Endodermal cell (in vitro differentiated cells): ENCODE measurements at regions not wholly inside any gene's neighbourhood (a gene's known extent, or its start where the extent isn't known, plus 50 kb on each side); places are given as distances from the start of the nearest gene placed in this dataset.

Source experiments
- DNase-seq: peaks from one replicate; pipeline ENCODE4 v3.0.0-alpha.2; 2017
- H3K27ac ChIP-seq: 2 replicates; pipeline ENCODE4 v1.5.1; 2013; ENCODE audit warnings: mild to moderate bottlenecking, low read depth, low read length, moderate library complexity
- H3K27me3 ChIP-seq: 2 replicates; pipeline ENCODE4 v1.6.1; 2013; ENCODE audit warnings: mild to moderate bottlenecking, low read length, moderate library complexity; ENCODE audit not compliant: insufficient read depth, control insufficient read depth, poor library complexity, severe bottlenecking
- H3K36me3 ChIP-seq: 2 replicates; pipeline ENCODE4 v1.7.0; 2013; ENCODE audit warnings: mild to moderate bottlenecking, low read length, moderate library complexity; ENCODE audit not compliant: control insufficient read depth, insufficient read depth
- H3K4me1 ChIP-seq: one replicate; pipeline ENCODE4 v1.7.0; 2013; ENCODE audit warnings: low read length; ENCODE audit not compliant: control insufficient read depth, insufficient read depth
- H3K4me3 ChIP-seq: 2 replicates; pipeline ENCODE4 v1.5.1; 2013; ENCODE audit warnings: mild to moderate bottlenecking, low read length, moderate library complexity
- H3K9ac ChIP-seq: 2 replicates; pipeline ENCODE4 v1.6.1; 2013; ENCODE audit warnings: mild to moderate bottlenecking, low read length, moderate library complexity; ENCODE audit not compliant: poor library complexity, severe bottlenecking; ENCODE audit errors: extremely low read depth
- H3K9me3 ChIP-seq: 2 replicates; pipeline ENCODE4 v1.6.1; 2013; ENCODE audit warnings: mild to moderate bottlenecking, low read length, moderate library complexity; ENCODE audit not compliant: control insufficient read depth
- H3K27ac Mint-ChIP-seq: 2 replicates; pipeline ENCODE4 v1.8.0; 2020; ENCODE audit warnings: mixed read lengths
- H3K27me3 Mint-ChIP-seq: 2 replicates; pipeline ENCODE4 v1.8.0; 2021; ENCODE audit warnings: mild to moderate bottlenecking, mixed read lengths; ENCODE audit not compliant: insufficient read depth
- H3K36me3 Mint-ChIP-seq: 2 replicates; pipeline ENCODE4 v1.8.0; 2020; ENCODE audit warnings: low read depth, mixed read lengths
- H3K4me1 Mint-ChIP-seq: 2 replicates; pipeline ENCODE4 v1.8.0; 2020; ENCODE audit warnings: mixed read lengths
- H3K4me3 Mint-ChIP-seq: 2 replicates; pipeline ENCODE4 v1.8.0; 2020; ENCODE audit warnings: mild to moderate bottlenecking, moderate library complexity, mixed read lengths
- H3K9me3 Mint-ChIP-seq: 2 replicates; pipeline ENCODE4 v1.8.0; 2020; ENCODE audit warnings: mild to moderate bottlenecking, mixed read lengths
- WGBS, 2 experiments: methylation state at CpG; one replicate each; pipeline versions ENCODE4 v1.1.5 to v1.1.7; 2013; ENCODE audit warnings: missing lambda C conversion rate in 2 of 2, mixed read lengths in 1 of 2; ENCODE audit not compliant: insufficient coverage in 1 of 2, insufficient read length in 1 of 2; 5-methylcytosine and 5-hydroxymethylcytosine counted together
- TF ChIP-seq, protein P1 (sequence below): fragments of 200-600 bp; sonication (generic); conservative IDR thresholded peaks from 2 replicates; pipeline ENCODE4 v1.5.0; 2021; ENCODE audit warnings: antibody characterized with exemption, mild to moderate bottlenecking

DNA sequence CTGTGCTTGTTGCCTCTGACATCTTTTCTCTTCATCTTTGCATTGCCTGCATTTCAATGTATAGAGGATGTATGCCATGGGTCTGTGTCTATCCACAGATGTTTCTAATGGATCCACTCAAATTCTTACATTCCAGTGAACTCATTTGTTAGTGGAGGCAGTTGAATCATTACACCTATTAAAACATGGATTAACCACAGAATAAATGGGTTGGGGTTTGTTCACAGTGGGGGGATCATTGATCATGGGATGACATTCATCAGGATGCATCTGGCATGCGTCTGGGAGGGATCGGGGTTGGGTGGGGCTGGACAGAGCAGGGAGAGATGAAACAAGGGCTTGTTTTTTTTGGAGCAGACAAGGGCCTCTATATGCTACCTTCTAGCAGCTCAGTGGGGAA lies 182.5 kb downstream of the RHOU start:
- Histone ChIP-seq H3K4me3 (no peak overlapping the region), H3K4me1 (no peaks in the 10 kb centered on the region), H3K9me3 (peaks cover 11% of the 10 kb centered on the region), H3K27ac (no peak overlapping the region), H3K9ac (no peak overlapping the region), H3K27me3 (peaks cover 30% of the 10 kb centered on the region), H3K36me3 (no peaks in the 10 kb centered on the region)
- peaks cover 28% of the 10 kb centered on the region for H3K4me1 Mint-ChIP-seq
- TF ChIP-seq, protein P1, sequence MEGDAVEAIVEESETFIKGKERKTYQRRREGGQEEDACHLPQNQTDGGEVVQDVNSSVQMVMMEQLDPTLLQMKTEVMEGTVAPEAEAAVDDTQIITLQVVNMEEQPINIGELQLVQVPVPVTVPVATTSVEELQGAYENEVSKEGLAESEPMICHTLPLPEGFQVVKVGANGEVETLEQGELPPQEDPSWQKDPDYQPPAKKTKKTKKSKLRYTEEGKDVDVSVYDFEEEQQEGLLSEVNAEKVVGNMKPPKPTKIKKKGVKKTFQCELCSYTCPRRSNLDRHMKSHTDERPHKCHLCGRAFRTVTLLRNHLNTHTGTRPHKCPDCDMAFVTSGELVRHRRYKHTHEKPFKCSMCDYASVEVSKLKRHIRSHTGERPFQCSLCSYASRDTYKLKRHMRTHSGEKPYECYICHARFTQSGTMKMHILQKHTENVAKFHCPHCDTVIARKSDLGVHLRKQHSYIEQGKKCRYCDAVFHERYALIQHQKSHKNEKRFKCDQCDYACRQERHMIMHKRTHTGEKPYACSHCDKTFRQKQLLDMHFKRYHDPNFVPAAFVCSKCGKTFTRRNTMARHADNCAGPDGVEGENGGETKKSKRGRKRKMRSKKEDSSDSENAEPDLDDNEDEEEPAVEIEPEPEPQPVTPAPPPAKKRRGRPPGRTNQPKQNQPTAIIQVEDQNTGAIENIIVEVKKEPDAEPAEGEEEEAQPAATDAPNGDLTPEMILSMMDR: no peak
- DNase-seq: no peak
- H3K27me3 Mint-ChIP-seq: peaks cover 26% of the 10 kb centered on the region
- H3K36me3 Mint-ChIP-seq: peaks cover 3% of the 10 kb centered on the region
- no peak overlapping the region for H3K4me3 Mint-ChIP-seq
- H3K9me3 Mint-ChIP-seq: peaks cover 7% of the 10 kb centered on the region
- no peak overlapping the region for H3K27ac Mint-ChIP-seq
- 87 to 90% methylated on average over 2 of the region's 2 CpGs for WGBS, 2 experiments

DNA sequence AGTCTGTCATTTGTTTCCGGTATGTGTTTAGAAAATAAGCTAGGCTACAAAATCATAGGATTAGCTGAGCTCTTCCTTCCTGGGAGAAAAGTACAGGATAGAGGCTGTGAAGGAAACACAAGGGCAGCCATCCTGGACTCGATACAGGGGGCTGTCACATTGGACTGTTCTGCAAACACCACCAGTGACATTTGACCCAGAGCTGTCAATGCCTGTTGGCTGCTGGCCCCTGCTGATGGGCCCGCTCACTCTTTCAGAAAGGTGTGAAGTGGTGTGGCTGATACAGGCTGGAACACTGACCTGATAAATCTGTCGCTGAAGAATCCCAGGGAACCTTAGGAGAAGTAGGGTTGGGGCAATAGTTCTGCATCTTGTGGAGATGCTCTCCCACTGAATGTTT lies 183.1 kb downstream of the RHOU start:
- H3K4me1 Mint-ChIP-seq: peaks cover 28% of the 10 kb centered on the region
- no peak overlapping the region for H3K27ac ChIP-seq

DNA sequence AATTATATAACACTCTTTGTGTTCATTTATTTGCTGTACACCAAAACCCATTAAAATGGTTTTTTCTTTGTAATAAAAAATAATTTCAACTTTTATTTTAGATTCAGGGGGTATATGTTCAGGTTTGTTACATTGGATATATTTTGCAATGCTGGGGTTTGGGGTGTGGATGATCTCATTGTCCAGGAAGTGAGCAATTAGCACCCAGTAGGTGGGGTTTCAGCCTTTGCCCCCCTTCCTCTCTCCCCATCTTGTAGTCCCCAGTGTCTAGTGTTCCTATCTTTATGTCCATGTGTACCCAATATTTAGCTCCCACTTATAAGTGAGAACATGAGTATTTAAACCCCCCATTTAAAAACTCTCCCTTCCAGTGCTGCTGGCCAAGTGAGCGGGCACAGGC lies 184.6 kb downstream of the RHOU start:
- Histone ChIP-seq H3K4me1 (no peaks in the 10 kb centered on the region), H3K9me3 (peaks cover 8% of the 10 kb centered on the region), H3K4me3 (no peak overlapping the region), H3K27ac (no peak overlapping the region), H3K36me3 (no peaks in the 10 kb centered on the region), H3K9ac (no peak overlapping the region), H3K27me3 (peaks cover 23% of the 10 kb centered on the region)
- peaks cover 24% of the 10 kb centered on the region for H3K4me1 Mint-ChIP-seq
- no peak for DNase-seq
- H3K9me3 Mint-ChIP-seq: peaks cover 11% of the 10 kb centered on the region
- no peak overlapping the region for H3K27ac Mint-ChIP-seq
- peaks cover 3% of the 10 kb centered on the region for H3K36me3 Mint-ChIP-seq
- no peak overlapping the region for H3K4me3 Mint-ChIP-seq
- peaks cover 28% of the 10 kb centered on the region for H3K27me3 Mint-ChIP-seq
- 100% methylated on average over 1 of the region's 1 CpG; no CpG with 5 or more reads in 1 of the 2 experiments for WGBS, 2 experiments
- TF ChIP-seq, protein P1: no peak

More for the DNA sequence above, 183.1 kb downstream of the RHOU start:
- Histone ChIP-seq H3K36me3 (no peaks in the 10 kb centered on the region), H3K9ac (no peak overlapping the region), H3K9me3 (peaks cover 8% of the 10 kb centered on the region), H3K4me3 (no peak overlapping the region), H3K4me1 (no peaks in the 10 kb centered on the region), H3K27me3 (peaks cover 24% of the 10 kb centered on the region)
- no peak overlapping the region for H3K4me3 Mint-ChIP-seq
- DNase-seq: peak; percentile 71
- peaks cover 9% of the 10 kb centered on the region for H3K9me3 Mint-ChIP-seq
- 72 to 73% methylated on average over 3 to 4 of the region's 4 CpGs for WGBS, 2 experiments
- H3K27me3 Mint-ChIP-seq: peaks cover 26% of the 10 kb centered on the region
- no peak overlapping the region for H3K27ac Mint-ChIP-seq
- H3K36me3 Mint-ChIP-seq: peaks cover 3% of the 10 kb centered on the region
- TF ChIP-seq, protein P1: no peak
